ENCODE measurements at regions not wholly inside any gene's neighbourhood (a gene's known extent, or its start where the extent isn't known, plus 50 kb on each side); places are given as distances from the start of the nearest gene placed in this dataset.

DNA sequence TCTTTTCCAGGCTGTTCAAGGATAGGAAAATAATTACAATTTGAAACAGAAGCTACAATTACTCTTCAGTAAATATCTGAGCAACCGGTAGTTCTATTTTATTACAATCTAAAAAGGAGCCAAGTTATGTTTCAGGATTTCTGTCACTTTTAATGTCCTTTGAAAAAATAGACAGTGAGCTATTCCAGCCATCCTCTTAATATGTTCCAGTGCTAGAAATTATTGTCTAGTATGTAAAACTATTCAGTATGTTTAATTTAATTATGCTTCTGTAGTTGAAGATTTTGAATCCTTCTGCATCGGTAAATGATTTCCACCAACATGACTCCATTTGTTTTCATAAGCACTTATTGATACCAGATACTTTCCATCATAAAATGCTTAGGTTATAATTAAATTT, 129.6 kb upstream of the SEMA3D start:
- TF ChIP-seq, protein P1, sequence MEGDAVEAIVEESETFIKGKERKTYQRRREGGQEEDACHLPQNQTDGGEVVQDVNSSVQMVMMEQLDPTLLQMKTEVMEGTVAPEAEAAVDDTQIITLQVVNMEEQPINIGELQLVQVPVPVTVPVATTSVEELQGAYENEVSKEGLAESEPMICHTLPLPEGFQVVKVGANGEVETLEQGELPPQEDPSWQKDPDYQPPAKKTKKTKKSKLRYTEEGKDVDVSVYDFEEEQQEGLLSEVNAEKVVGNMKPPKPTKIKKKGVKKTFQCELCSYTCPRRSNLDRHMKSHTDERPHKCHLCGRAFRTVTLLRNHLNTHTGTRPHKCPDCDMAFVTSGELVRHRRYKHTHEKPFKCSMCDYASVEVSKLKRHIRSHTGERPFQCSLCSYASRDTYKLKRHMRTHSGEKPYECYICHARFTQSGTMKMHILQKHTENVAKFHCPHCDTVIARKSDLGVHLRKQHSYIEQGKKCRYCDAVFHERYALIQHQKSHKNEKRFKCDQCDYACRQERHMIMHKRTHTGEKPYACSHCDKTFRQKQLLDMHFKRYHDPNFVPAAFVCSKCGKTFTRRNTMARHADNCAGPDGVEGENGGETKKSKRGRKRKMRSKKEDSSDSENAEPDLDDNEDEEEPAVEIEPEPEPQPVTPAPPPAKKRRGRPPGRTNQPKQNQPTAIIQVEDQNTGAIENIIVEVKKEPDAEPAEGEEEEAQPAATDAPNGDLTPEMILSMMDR (IDR thresholded peaks at IDR 0.05 in 8 of 11, conservative IDR thresholded peaks at IDR 0.05 in 3 of 11) = no peak
- TF ChIP-seq POLR2A (IDR thresholded peaks at IDR 0.05) (no peak), POLR2AphosphoS5 (IDR thresholded peaks at IDR 0.05) (no peak)

All from spleen (tissue), 7 donors.